ENCODE measurements at regions not wholly inside any gene's neighbourhood (a gene's known extent, or its start where the extent isn't known, plus 50 kb on each side); places are given as distances from the start of the nearest gene placed in this dataset.

- TF ChIP-seq CTCF (IDR thresholded peaks at IDR 0.05) (no peak), POLR2A (IDR thresholded peaks at IDR 0.05) (no peak)
Measured at GRCh38 chrX:69010339-69010738, 154.9 kb downstream of the PJA1 start.

Data from testis (tissue), 2 donors.